GM21619 (cell line): ENCODE measurements at regions not wholly inside any gene's neighbourhood (a gene's known extent, or its start where the extent isn't known, plus 50 kb on each side); places are given as distances from the start of the nearest gene placed in this dataset.
"Not testable (repeated sequence)": the region's sequence is repeated elsewhere in the genome, so short reads cannot be mapped to it uniquely, and the experiment has no call there.

ENCODE experiments used
- ATAC-seq: cut with Tn5 transposase; IDR thresholded peaks from one replicate; pipeline ENCODE4 v1.9.1; 2021; ENCODE audit not compliant: unreplicated experiment

- ATAC-seq, result not testable (repeated sequence)
These were observed 127.7 kb upstream of the ZC3H12C start for GRCh38 chr11:109965445-109965844.

DNA sequence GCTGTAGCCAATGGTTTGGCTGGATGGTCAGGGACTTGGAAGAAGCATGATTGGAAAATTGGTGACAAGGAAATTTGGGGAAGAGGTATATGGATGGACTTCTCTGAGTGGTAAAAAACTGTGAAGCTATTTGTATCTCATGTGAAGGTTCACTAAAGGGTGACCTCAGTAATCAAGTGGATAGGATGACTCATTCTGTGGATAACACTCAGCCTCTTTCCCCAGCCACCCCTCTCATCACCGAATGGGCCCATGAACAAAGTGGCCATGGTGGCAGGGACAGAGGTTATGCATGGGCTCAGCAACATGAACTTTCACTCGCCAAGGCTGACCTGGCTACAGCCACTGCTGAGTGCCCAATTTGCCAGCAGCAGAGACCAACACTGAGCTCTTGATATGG is 127.3 kb upstream of the ZC3H12C start:
- not testable (repeated sequence) for ATAC-seq

DNA sequence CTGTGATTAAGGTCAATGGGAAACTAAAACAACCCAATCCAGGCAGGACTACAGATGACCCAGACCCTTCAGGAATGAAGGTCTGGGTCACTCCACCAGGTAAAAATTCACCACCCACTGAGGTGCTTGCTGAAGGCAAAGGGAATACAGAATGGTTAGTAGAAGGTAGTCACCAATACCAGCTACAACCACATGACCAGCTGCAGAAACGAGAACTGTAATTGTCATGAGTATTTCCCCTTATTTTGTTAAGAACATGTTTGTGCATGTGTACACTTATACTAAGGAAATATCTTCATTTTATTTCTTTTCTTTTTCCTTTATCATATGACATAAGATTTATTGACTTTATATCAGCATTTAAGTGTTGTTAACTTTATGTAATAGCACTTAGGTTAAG is 126.1 kb upstream of the ZC3H12C start:
- not testable (repeated sequence) for ATAC-seq

DNA sequence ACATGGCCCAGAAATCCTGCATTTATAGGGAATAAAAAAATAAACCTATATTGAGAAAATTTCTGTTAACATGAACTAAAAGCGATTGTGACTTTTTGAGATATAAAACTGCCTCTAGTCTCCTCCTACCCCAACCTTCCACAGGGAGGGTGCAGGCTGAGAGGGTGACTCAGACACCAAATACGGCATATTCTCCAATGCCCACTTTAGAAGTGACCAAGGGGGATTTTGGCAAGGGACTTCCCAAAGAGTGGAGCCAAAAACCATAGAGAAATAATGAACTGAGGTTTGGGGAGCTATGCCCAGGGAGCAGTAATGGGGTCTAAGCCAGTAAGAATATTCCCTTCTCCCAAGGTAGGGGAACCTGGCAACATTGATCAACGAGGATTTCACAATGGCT is 124.9 kb upstream of the ZC3H12C start:
- no peak for ATAC-seq

DNA sequence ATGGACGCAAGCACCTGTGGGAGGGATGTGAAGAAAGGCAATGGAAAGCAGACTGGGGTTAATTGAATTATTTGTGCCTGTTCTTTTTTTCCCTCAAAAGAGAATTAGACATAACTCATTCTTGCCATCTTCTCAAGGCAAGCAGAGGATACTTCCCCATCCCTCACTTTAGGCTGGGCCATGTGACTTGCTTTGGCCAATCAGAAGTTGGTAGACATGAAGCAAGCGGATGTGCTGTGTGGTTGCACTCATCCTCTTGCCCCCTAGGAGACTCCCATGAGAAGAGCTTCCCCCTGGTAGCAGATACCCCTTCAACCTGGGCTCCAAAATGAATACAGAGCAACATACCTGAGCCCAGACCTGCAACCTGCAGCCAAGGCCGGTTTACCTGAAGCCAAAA is 124.4 kb upstream of the ZC3H12C start:
- no peak for ATAC-seq

GRCh38 chr11:109970516-109971183 is 122.5 kb upstream of the ZC3H12C start:
- ATAC-seq, result peak; percentile 68

DNA sequence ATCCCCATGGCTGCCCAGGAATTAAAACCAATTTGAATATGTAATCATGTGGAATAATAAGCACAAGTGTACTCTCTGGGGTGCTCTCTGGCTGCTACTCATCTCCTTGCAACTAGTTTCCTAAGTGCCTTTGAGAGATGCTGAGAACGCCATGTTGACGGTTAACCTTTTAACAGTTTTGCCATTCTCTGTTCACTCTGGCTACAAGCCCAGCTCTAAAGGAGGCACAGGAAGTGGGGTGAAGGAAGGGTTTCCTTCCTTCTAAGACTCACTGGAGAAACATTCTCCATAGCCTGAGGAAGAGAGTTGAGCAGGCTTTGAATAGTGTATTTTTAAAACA is 122.0 kb upstream of the ZC3H12C start:
- ATAC-seq, result no peak

DNA sequence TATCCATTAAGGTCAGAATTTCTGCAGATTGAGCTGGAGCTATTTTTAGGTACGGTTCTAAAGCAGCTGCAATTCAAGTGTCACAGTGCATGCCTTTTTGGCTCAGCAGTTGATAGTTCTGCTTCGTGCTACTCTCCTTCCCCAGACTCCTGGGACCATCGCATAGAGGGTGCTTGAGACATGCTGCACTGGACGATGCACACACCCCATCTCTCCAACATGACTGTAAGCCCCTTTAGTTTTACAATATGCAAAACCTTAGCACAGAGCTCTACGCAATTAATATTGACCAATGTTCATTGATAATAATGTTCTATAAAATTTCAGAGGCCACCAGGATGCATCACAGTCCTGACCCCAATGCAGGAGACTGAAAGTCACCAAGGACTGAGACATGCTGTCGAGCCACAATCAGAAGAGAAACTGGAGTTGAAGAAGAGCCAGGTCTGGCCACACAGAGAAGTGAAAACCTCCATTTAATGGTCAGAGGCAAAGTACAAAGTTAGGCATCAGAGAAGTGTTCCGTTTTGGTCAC is 120.9 kb upstream of the ZC3H12C start:
- peak; percentile 63 for ATAC-seq

- ATAC-seq, result no peak
These were observed 120.3 kb upstream of the ZC3H12C start for GRCh38 chr11:109972939-109973338.

GRCh38 chr11:109973486-109973885 is 119.7 kb upstream of the ZC3H12C start:
- ATAC-seq, result no peak

DNA sequence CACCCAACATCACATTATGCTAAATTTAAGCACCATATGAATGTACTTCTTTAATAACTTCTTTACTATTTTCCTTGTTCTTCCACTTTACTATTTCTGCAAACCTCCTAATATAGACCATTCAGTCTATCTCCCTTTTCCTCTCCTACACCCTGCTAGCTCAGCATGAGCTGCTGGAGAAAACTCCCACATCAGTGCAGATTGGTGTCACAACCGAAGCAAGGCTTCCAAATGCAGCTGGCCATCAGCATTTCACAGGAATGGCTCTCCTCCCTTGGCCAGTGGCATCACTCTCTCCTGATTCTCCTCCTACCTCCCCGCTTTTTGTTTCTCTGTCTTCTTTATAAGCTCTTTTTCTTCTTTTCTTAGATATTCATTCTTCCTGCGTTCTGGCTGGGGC is 118.7 kb upstream of the ZC3H12C start:
- no peak for ATAC-seq

GRCh38 chr11:109978895-109979294 is 114.3 kb upstream of the ZC3H12C start:
- no peak for ATAC-seq

DNA sequence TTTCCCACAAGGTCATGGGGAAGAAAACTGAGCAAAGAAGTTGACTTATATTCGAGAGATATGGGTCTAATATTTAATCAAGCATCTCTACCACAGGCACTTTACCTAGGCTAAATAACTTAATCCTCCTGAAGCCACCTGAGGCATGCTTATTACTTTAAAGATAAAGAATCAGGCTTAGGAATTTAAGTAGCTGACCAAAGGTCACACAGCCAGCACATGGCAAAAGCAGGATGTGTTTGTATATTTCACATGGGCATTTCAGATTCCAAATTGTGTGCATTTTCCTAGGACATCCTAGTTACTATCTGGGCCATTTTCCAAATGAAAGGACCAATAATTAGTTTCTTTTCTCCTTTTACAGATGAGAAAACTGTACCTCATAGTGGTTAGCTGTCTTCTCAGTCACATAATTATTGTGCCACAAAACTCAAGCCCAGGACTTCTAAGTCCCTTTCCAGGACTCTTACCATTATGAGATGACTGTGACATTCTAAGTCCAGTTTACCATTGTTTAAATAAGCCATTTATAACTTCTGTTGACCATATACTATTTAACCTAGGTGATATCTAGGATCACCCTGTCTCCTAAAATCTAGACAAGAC is 112.1 kb upstream of the ZC3H12C start:
- no peak for ATAC-seq

GRCh38 chr11:109983358-109983757 is 109.8 kb upstream of the ZC3H12C start:
- ATAC-seq, result no peak

- ATAC-seq, result peak; percentile 98
These were observed 108.4 kb upstream of the ZC3H12C start for GRCh38 chr11:109984634-109985289.

DNA sequence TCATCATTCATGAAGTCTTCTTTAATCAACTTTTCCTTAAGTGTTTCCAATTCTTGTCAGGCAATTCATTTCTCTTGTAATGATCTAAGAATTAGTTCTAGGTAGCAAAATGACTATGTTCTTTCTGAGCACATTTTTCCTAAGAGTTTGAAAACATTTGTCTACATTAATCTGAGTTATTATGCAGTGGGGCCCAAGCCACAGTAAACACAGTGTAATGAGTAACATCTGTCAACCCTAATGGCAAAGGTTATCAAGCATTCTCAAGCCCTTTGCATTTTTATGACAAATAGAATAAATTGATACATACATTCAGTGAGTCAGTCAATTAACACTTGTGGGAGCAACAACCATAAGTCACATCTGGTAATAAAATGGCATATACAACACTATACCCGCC is 106.7 kb upstream of the ZC3H12C start:
- no peak for ATAC-seq

GRCh38 chr11:109991835-109992234 is 101.4 kb upstream of the ZC3H12C start:
- ATAC-seq, result no peak

DNA sequence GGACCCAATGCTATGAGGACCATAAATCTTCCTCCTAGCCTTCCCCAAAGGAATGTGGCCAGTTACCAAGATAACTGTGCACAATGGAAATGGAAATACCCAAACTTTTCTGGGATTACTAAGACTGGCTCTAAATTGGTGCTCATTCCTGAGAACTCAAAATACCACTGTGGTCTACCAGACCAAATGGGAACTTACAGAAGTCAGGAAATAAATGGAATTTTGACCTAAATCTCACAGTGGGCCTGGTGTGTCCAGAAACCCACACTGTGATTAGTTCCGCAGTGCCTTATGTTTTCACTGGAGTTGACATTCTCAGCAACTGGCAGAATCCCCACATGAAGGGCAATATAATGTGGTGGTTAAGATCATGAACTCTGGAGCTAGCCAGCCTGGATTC is 99.4 kb upstream of the ZC3H12C start:
- no peak for ATAC-seq

DNA sequence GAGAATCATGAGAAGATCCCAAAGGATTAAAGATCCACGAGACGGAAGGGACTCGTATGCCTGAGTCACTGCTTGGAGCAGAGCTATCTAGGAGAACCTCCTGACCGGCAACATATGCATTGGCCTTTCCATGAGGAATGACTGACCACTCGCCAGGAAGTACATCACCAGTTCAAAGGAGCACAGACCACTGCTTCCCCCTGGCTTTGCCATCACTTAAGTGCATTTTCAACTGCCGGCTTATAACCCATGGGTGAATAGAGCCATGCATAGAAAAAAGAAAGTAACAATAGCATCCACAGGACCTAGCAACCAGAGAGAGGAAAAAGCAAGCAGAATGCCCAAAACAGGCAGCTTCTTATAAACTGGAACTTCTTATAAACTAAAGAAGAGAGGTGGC is 98.3 kb upstream of the ZC3H12C start:
- ATAC-seq, result no peak

DNA sequence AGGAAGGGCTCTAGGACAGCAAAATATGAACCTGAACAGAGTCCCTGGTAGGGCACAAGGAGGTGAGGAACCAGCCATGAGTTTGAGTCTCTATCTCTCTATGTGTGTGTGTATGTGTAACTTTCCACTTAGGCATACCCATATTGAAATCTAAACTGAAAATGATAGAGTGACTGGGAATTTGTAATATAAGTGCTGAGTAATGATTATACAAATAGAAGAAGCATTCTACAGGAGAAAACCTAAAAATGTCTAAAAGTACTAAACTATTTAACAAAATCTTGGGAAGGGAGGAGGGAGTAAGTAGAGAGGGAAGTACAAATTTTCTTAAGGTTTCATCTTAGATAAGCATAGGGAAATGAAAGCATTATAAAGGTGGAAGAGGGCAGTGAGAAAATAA is 97.1 kb upstream of the ZC3H12C start:
- ATAC-seq, result no peak

DNA sequence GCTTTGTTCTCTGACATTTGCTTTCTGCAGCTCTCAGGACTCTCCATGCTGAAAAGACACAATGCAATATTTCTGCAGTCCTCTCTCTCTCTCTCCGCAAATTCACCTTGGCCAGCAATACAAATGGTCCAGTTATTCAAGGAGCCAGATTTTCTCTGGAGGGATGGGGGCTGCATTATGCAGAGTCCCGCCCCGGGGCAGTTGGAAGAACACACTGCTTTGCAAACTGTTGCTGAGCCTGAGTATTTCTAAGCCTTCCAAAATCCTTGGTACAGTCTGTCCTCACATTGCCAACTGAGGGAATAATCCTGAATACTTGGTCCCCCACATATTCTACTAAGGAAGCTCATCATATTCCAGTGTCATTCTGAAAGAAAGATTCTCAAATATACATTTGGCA is 94.3 kb upstream of the ZC3H12C start:
- ATAC-seq, result no peak

GRCh38 chr11:110000031-110000502 is 93.1 kb upstream of the ZC3H12C start:
- ATAC-seq, result peak; percentile 98
